ENCODE measurements at regions not wholly inside any gene's neighbourhood (a gene's known extent, or its start where the extent isn't known, plus 50 kb on each side); places are given as distances from the start of the nearest gene placed in this dataset.

GRCh38 chr2:19479666-19480065 lies 121.2 kb upstream of the OSR1 start:
- WGBS (ENCODE audit: insufficient coverage, low coverage, low lambda C conversion rate, missing lambda C conversion rate): 100% methylated on average over 1 of the region's 1 CpG
- H3K36me3 ChIP-seq: no peaks in the 10 kb centered on the region
- ATAC-seq (no peak), DNase-seq (no peak)
- TF ChIP-seq POLR2A (IDR thresholded peaks at IDR 0.05) (no peak), CTCF (IDR thresholded peaks at IDR 0.05) (no peak)
- H3K9me3 ChIP-seq: no peaks in the 10 kb centered on the region
- peaks cover 0 to 8% (median 0%) of the 10 kb centered on the region in 4 donors for H3K4me1 ChIP-seq
- no peaks in the 10 kb centered on the region for H3K27me3 ChIP-seq
- no peak overlapping the region for H3K27ac ChIP-seq
- no peak overlapping the region for H3K4me3 ChIP-seq
- intact Hi-C loops (cut with DNase I): no loop called here

GRCh38 chr2:19478409-19478808 lies 120.0 kb upstream of the OSR1 start:
- no peak for ATAC-seq
- intact Hi-C loops (cut with DNase I): no loop called here

GRCh38 chr2:19476327-19476726 lies 117.9 kb upstream of the OSR1 start:
- no peaks in the 10 kb centered on the region for H3K9me3 ChIP-seq
- intact Hi-C loops (cut with DNase I): no loop called here
- DNase-seq: no peak
- no peaks in the 10 kb centered on the region for H3K36me3 ChIP-seq
- no peak overlapping the region for H3K4me3 ChIP-seq
- TF ChIP-seq POLR2A (IDR thresholded peaks at IDR 0.05): no peak
- TF ChIP-seq CTCF (IDR thresholded peaks at IDR 0.05): no peak
- peaks cover 0 to 8% (median 0%) of the 10 kb centered on the region in 4 donors for H3K4me1 ChIP-seq
- no peaks in the 10 kb centered on the region for H3K27me3 ChIP-seq
- no peak overlapping the region for H3K27ac ChIP-seq
- 46% methylated on average over 2 of the region's 2 CpGs for WGBS (ENCODE audit: insufficient coverage, low coverage, low lambda C conversion rate, missing lambda C conversion rate)
- ATAC-seq: peak in 3 of 4 donors; percentile 49 to 94 (median 83)

More at GRCh38 chr2:19478409-19478808, 120.0 kb upstream of the OSR1 start:
- H3K27ac ChIP-seq: no peak overlapping the region
- H3K9me3 ChIP-seq: no peaks in the 10 kb centered on the region
- no peak overlapping the region for H3K4me3 ChIP-seq
- TF ChIP-seq CTCF (IDR thresholded peaks at IDR 0.05) (no peak), POLR2A (IDR thresholded peaks at IDR 0.05) (no peak)
- DNase-seq: no peak
- H3K27me3 ChIP-seq: no peaks in the 10 kb centered on the region
- peaks cover 0 to 8% (median 0%) of the 10 kb centered on the region in 4 donors for H3K4me1 ChIP-seq
- no peaks in the 10 kb centered on the region for H3K36me3 ChIP-seq
- WGBS (ENCODE audit: insufficient coverage, low coverage, low lambda C conversion rate, missing lambda C conversion rate): 90% methylated on average over 1 of the region's 1 CpG

GRCh38 chr2:19474128-19474527 lies 115.7 kb upstream of the OSR1 start:
- Histone ChIP-seq H3K4me3 (no peak overlapping the region), H3K27me3 (no peaks in the 10 kb centered on the region), H3K36me3 (no peaks in the 10 kb centered on the region), H3K4me1 (peaks cover 0 to 8% (median 0%) of the 10 kb centered on the region in 4 donors), H3K27ac (no peak overlapping the region), H3K9me3 (no peaks in the 10 kb centered on the region)
- DNase-seq (peak in 1 of 3 donors; percentile 43), ATAC-seq (peak in 1 of 4 donors; percentile 28)
- intact Hi-C loops (cut with DNase I): no loop called here
- no peak for TF ChIP-seq POLR2A (IDR thresholded peaks at IDR 0.05)
- TF ChIP-seq CTCF (IDR thresholded peaks at IDR 0.05): no peak
- WGBS (ENCODE audit: insufficient coverage, low coverage, low lambda C conversion rate, missing lambda C conversion rate): 53% methylated on average over 8 of the region's 8 CpGs

GRCh38 chr2:19473350-19473749 lies 114.9 kb upstream of the OSR1 start:
- Histone ChIP-seq H3K36me3 (no peaks in the 10 kb centered on the region), H3K27ac (no peak overlapping the region), H3K9me3 (no peaks in the 10 kb centered on the region), H3K4me1 (peaks cover 0 to 8% (median 0%) of the 10 kb centered on the region in 4 donors), H3K4me3 (no peak overlapping the region), H3K27me3 (no peaks in the 10 kb centered on the region)
- TF ChIP-seq POLR2A (IDR thresholded peaks at IDR 0.05) (no peak), CTCF (IDR thresholded peaks at IDR 0.05) (no peak)
- no peak for ATAC-seq
- DNase-seq: no peak
- WGBS (ENCODE audit: insufficient coverage, low coverage, low lambda C conversion rate, missing lambda C conversion rate): 70% methylated on average over 6 of the region's 6 CpGs
- intact Hi-C loops (cut with DNase I): no loop called here

Measured in right lobe of liver (tissue), 6 donors.